ENCODE measurements at regions not wholly inside any gene's neighbourhood (a gene's known extent, or its start where the extent isn't known, plus 50 kb on each side); places are given as distances from the start of the nearest gene placed in this dataset.

- no peak for FAIRE-seq
Observed at GRCh38 chr13:111394211-111394922, 73.9 kb downstream of the TEX29 start.

DNA sequence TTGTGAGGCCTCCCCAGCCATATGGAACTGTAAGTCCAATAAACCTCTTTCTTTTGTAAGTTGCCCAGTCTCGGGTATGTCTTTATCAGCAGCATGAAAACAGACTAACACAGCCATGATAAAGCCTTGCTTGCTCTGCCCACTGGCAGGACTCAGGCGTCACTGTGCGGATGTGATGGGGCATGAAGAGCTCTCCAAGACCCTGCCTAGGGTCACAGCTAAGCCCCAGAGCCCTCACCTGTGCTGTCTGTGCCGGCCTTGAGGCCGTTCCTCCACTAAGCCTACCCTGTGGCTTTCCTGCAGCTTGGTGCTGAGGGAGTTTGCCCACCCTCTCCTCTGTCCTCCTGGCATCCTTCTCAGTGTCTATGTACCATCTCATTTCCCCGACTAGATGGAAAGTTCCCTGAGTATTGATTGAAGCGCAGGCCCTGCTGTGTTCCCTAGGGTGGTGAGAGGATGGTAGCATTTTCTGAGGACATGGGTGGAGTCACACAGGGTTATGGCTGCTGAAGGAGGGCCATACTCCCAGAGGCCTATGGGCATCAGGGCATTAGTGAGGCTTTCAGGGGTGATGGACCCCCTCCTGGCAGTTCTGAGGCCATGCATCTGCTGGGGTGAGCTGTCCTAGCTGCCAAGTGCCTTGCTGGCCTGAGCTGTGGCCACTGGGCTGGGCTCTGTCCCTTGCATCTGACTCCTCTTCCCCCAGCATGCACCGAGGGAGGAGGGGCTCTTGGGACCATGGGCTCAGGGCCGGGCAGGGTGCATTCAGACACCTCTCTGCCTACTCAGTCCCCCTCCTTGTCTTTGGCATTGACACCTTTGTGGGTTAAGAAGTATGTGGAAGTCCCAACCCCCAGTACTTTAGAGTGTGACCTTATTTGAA lies 75.3 kb downstream of the TEX29 start:
- FAIRE-seq, result no peak

- FAIRE-seq, result no peak
Observed at GRCh38 chr13:111396457-111396856, 76.0 kb downstream of the TEX29 start.

DNA sequence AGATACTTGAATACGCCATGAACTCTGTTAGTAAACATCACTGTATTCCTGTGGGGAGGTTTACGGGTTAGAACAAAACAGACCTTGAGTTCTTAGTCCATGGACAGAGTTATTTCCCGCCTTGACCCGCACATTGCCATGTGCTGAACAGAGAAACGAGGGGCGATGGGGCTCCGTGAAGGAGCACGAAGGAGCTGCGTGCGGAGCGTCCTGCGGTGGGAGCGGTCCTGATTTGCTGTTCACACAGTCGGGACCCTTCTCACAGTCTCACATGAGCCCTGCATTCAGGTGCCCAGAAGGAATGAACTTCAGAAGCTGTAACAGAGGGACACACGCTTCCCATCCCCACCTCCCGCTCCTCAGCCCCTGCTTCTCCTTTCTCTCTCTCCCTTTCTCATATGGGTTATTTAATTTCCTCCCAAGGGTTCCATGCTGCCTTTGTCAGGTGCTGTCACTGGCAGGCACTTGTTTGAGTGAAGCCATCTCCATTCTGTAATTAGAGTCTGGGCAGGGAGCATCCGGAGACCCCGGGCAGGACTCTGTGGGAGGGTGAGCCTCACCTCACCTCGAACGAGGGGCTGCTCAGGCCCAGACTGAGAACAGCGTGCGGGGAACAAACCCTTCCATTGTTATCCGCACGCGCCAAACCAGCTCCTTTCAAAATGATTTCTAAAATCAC lies 76.9 kb downstream of the TEX29 start:
- FAIRE-seq, result no peak

GRCh38 chr13:111398196-111398595 lies 77.8 kb downstream of the TEX29 start:
- no peak for FAIRE-seq

GRCh38 chr13:111398715-111399299 lies 78.4 kb downstream of the TEX29 start:
- no peak for FAIRE-seq

GRCh38 chr13:111399334-111399733 lies 78.9 kb downstream of the TEX29 start:
- FAIRE-seq, result no peak

DNA sequence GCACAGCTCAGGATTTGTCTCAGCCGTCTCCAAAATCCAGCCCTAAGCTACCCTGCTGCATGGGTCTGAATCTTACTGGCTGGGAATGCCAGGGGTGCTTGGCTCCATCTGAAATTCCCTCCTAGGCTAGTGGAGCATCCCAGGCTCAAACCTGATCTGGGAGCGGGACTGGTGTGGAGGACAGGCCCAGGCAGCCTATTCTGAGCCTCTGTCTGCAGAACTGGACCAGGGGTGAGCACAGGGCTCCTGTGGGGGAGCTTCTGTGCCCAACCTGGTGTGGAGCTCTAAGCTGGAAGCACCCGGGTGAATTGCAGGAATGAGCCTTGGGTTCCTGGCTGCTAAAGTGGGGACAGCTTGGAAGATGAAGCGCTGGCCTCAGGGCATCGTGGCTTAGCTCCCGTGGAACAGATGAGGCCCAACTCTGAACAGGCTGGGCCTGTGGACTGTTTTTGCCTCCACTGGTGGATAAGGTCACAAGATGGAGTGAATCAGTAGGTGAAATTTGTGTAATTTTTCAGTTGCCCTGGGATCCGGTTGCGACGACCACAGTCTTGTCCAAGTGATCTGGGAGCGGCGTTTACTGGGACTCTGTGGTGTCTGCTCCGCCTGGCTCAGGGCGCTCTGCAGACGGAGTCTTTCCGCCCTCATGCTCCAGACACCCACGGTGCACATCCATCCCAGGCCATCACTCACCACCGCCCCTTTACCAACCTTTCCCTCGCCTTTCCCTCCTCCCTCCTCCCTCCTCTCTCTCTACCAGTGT lies 79.5 kb downstream of the TEX29 start:
- no peak for FAIRE-seq

DNA sequence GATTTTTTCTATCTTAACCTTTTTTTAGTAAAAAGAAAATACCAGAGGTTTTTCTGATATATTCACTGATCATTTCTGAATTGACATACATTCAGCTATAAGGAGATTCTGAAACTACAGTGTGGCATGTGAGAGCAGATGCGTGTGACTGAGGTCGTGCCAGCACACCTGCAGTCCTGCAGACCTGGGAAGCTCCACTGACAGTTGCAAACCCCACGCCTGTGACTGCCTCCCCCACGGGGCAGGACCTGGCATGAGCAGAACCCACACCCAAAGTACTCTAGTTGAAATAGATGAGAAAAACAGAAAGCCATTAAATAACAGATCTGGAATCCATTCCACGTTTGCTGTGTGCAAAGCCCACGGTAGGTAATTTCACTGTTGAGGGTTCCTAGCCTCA lies 80.7 kb downstream of the TEX29 start:
- no peak for FAIRE-seq

DNA sequence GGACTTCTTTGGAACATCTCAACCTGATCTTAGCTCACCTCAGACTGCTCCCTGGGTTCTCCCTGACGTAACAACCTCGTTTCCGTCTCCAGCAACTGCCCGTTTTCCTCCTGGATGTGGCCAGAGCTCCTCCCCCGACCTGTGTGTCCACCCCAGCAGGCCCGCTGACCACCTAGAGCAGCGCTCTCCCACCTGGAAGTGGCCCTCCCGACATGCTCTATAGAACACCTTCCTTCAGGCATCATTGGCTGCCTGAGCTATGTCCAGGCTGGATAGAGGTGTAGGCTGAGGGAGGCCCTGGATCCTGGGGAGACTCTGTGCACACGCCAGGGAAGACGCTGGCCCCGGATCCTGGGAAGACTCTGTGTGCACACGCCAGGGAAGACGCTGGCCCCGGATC lies 81.3 kb downstream of the TEX29 start:
- no peak for FAIRE-seq

DNA sequence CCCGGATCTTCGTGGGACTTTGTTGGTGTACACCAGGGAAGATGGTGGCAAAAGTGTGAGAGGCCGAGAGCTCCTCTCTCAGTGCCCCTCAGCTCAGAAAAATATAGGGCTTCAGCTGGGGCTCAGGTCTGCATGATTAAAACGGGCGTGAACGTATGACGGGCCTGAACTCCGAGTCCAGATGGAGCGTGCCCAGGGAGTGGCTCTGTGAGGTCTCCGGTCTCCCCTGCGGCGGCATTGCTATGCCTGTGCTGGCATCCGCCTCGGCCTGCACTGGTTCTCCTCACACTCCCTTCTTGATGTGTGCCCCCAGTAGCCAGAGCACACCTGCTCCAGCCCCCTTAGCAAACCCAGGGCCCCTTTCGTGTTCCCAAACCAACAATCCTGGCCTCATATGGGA lies 82.0 kb downstream of the TEX29 start:
- no peak for FAIRE-seq

DNA sequence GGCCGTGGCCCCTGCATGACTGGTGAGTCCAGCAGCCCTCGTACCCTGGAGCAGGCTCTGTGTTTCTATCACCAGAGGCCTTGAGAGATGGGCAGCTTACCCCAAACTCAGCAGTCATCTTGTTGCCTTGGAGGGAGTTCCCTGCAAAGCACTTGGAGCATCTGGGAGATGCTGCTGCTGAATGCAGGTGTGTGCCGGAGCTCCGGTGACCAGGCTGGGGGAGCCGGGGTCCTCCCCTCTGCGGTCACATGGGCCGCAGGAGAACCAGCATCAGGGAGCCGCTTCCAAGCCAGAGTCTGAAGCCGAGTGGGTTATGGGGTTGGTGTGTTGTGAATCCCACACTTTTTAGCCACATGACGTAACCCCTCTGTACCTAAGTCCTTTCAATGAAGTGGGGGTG lies 82.8 kb downstream of the TEX29 start:
- FAIRE-seq, result no peak

DNA sequence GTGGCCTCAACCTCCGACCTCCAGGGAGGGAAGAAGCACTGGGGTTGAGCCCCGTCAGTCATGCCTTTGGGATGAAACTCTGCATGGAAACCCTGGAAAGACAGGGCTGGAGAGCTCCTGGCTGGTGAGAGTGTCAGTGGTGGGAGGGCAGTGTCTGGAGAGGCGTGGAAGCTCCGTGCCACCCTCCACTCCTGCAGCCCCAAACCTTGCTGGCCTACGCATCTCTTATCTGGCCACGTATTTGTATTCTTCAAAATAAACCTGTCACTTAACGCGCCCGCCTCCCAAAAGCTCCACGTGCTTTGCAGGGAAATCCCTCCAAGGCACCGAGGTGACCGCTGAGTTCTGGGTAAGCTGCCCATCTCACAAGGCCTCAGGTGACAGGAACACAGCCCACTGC lies 84.3 kb downstream of the TEX29 start:
- no peak for FAIRE-seq

DNA sequence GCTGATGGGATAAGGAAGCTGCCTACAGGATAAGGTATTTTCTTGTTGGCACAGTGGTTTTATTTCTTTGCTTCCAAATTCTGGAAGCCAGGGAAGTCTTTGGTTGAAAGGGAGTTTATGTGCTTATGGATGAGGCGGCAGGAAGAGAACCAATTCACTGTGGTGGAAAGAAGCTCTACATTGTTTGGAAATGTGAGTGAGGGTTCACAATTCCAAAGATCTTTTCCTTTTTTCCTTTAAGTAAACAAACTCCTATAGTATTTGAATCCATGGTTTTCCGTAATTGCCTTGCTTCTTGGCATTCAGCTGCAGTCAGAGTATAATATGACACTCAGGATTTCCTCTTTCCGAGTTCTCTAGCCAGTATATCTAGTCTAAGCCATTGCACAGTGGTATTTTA lies 86.2 kb downstream of the TEX29 start:
- FAIRE-seq, result no peak

- no peak for FAIRE-seq
Observed at GRCh38 chr13:111407381-111408131, 87.1 kb downstream of the TEX29 start.

DNA sequence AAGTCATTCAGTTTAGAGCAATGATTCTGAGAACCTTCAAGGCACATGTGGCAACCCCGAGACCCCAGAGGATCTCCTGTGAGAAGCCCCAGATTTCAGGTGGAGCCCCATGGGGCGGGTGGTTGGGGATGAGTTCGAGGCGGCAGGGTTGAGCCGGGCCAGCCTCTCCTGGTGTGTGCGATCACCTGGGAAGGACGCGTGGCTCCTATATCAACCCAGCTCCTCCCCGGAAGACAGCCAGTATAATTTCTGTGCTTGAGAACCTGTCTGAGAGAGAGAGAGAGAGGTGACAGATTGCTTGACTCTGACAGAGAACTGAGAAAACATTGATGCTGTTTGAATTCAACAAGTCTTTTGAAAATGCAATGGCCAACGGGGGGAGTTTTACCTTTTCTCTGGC lies 89.0 kb downstream of the TEX29 start:
- no peak for FAIRE-seq

GRCh38 chr13:111410232-111411021 lies 90.0 kb downstream of the TEX29 start:
- no peak for FAIRE-seq

- FAIRE-seq, result no peak
Observed at GRCh38 chr13:111411151-111411858, 90.9 kb downstream of the TEX29 start.

- FAIRE-seq, result no peak
Observed at GRCh38 chr13:111411919-111412650, 91.6 kb downstream of the TEX29 start.

Measured in G401.6 (cell line).